ENCODE measurements at regions not wholly inside any gene's neighbourhood (a gene's known extent, or its start where the extent isn't known, plus 50 kb on each side); places are given as distances from the start of the nearest gene placed in this dataset.

DNA sequence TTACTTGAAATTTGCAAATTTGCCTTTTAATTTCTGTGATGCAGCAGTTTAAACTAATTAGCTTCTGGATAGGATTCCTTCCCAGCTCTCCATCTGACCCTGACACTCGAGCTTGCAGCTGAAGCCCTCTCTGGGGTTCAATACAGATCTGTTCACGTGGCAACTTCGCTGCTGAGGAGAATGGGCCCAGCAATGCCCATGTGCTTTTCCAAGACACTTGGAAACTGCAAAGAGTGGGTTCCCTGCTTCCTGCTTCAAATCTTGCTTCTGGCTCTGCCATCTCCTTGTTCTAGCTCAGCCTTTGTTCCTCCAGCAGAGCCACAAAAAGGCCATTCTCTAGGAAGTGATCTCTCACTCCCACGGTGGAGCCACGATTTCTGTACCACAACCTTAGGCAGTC, 50.0 kb upstream of the IRX6 start:
- H3K4me3 ChIP-seq (ENCODE audit: low read depth, low read length), result no peak overlapping the region
- no peak for DNase-seq (ENCODE audit: low read depth)
- TF ChIP-seq, protein P1, sequence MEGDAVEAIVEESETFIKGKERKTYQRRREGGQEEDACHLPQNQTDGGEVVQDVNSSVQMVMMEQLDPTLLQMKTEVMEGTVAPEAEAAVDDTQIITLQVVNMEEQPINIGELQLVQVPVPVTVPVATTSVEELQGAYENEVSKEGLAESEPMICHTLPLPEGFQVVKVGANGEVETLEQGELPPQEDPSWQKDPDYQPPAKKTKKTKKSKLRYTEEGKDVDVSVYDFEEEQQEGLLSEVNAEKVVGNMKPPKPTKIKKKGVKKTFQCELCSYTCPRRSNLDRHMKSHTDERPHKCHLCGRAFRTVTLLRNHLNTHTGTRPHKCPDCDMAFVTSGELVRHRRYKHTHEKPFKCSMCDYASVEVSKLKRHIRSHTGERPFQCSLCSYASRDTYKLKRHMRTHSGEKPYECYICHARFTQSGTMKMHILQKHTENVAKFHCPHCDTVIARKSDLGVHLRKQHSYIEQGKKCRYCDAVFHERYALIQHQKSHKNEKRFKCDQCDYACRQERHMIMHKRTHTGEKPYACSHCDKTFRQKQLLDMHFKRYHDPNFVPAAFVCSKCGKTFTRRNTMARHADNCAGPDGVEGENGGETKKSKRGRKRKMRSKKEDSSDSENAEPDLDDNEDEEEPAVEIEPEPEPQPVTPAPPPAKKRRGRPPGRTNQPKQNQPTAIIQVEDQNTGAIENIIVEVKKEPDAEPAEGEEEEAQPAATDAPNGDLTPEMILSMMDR (IDR thresholded peaks at IDR 0.05; ENCODE audit: insufficient read depth, low read length), result no peak

Data from fibroblast of the aortic adventitia (primary cell).